SK-N-SH (cell line): ENCODE measurements at regions not wholly inside any gene's neighbourhood (a gene's known extent, or its start where the extent isn't known, plus 50 kb on each side); places are given as distances from the start of the nearest gene placed in this dataset.

Source experiments
- CTCF ChIA-PET: fragments of 300-600, 350-600 bp; formaldehyde crosslinking; extraction: SDS; loops from one replicate; lab custom pipeline; 2021; lab: Yijun Ruan, JAX
- POLR2A ChIA-PET: fragments of 350-600 bp; sonication (Branson Sonifier 250); formaldehyde crosslinking; extraction: SDS; loops from one replicate; lab custom pipeline; 2020; ENCODE audit warnings: antibody characterized with exemption, inconsistent platforms; lab: Yijun Ruan, JAX
- DNase-seq: peaks from one replicate; pipeline ENCODE4 v3.0.0; 2012
- H2AFZ ChIP-seq: fragments of 200-600 bp; sonication (generic); 2 replicates; pipeline ENCODE4 v1.8.1; 2016; ENCODE audit warnings: antibody characterized with exemption, mild to moderate bottlenecking, low read depth
- H3F3A ChIP-seq: fragments of 200-600 bp; sonication (generic); replicated peaks from 2 replicates; pipeline ENCODE3; 2016; ENCODE audit warnings: antibody characterized with exemption, mild to moderate bottlenecking; ENCODE audit not compliant: insufficient read depth
- H3K27ac ChIP-seq, 2 experiments: fragments of 200-500 bp in 1 of 2; fragments of 200-600 bp in 1 of 2; sonication (Bioruptor generic) in 1 of 2; sonication (generic), shearing (Covaris generic) in 1 of 2; 2 replicates each; pipeline versions ENCODE4 v1.5.1 to v1.6.1; 2014 to 2016; ENCODE audit warnings: low read depth in 2 of 2, inconsistent platforms in 1 of 2, low read length in 1 of 2, mild to moderate bottlenecking in 1 of 2, mixed read lengths in 1 of 2
- H3K27me3 ChIP-seq: fragments of 200-600 bp; sonication (generic), shearing (Covaris generic); 2 replicates; pipeline ENCODE4 v1.6.1; 2016; ENCODE audit warnings: mixed run types; ENCODE audit not compliant: insufficient read depth
- H3K36me3 ChIP-seq, 2 experiments: fragments of 200-500 bp in 1 of 2; fragments of 200-600 bp in 1 of 2; sonication (Bioruptor generic) in 1 of 2; sonication (generic) in 1 of 2; replicated peaks in 1 of 2; 2 replicates each; pipeline versions ENCODE3 to v1.5.1; 2014 to 2016; ENCODE audit warnings: low read length in 1 of 2, mild to moderate bottlenecking in 1 of 2; ENCODE audit not compliant: insufficient read depth in 2 of 2, control insufficient read depth in 1 of 2
- H3K4me1 ChIP-seq, 2 experiments: fragments of 200-500 bp in 1 of 2; fragments of 200-600 bp in 1 of 2; sonication (Bioruptor generic) in 1 of 2; sonication (generic), shearing (Covaris generic) in 1 of 2; 2 replicates each; pipeline versions ENCODE4 v1.5.1 to v1.6.1; 2014 to 2016; ENCODE audit warnings: low read depth in 1 of 2, low read length in 1 of 2, mixed run types in 1 of 2; ENCODE audit not compliant: insufficient read depth in 2 of 2, control insufficient read depth in 1 of 2
- H3K4me2 ChIP-seq: fragments of 200-600 bp; sonication (generic), shearing (Covaris generic); 2 replicates; pipeline ENCODE4 v1.6.1; 2017; ENCODE audit warnings: mixed run types
- H3K4me3 ChIP-seq, 2 experiments: fragments of 200-500 bp in 1 of 2; fragments of 200-600 bp in 1 of 2; sonication (Bioruptor generic) in 1 of 2; sonication (generic), shearing (Covaris generic) in 1 of 2; 2 replicates each; pipeline versions ENCODE4 v1.5.1 to v1.8.1; 2014 to 2016; ENCODE audit warnings: low read depth in 2 of 2, inconsistent platforms in 1 of 2, low read length in 1 of 2, mild to moderate bottlenecking in 1 of 2, mixed read lengths in 1 of 2, moderate library complexity in 1 of 2
- H3K79me2 ChIP-seq: fragments of 200-600 bp; sonication (generic); 2 replicates; pipeline ENCODE4 v1.8.1; 2017; ENCODE audit warnings: mild to moderate bottlenecking; ENCODE audit not compliant: insufficient read depth
- H3K9ac ChIP-seq: fragments of 200-600 bp; sonication (generic); 2 replicates; pipeline ENCODE4 v1.6.1; 2017; ENCODE audit warnings: mixed run types
- H3K9me2 ChIP-seq: fragments of 200-600 bp; sonication (generic); 2 replicates; pipeline ENCODE4 v1.6.1; 2017; ENCODE audit warnings: mixed run types
- H3K9me3 ChIP-seq: fragments of 200-600 bp; sonication (generic); 2 replicates; pipeline ENCODE4 v1.6.1; 2017; ENCODE audit warnings: mixed run types, mild to moderate bottlenecking, moderate library complexity
- H4K20me1 ChIP-seq: fragments of 200-600 bp; sonication (generic); 2 replicates; pipeline ENCODE4 v1.6.1; 2017; ENCODE audit warnings: mild to moderate bottlenecking, mixed run types; ENCODE audit not compliant: insufficient read depth
- CHD2 ChIP-seq: fragments of 150-350 bp; IDR thresholded peaks from 2 replicates; pipeline ENCODE4 v1.6.1; 2018; ENCODE audit warnings: low read length; ENCODE audit not compliant: partially characterized antibody
- EP300 ChIP-seq, 2 experiments: IDR thresholded peaks; 2 replicates each; pipeline versions ENCODE4 v1.4.0 to v1.6.1; 2012; ENCODE audit warnings: borderline replicate concordance in 1 of 2, low read depth in 1 of 2, low read length in 1 of 2
- FOSL2 ChIP-seq: IDR thresholded peaks from 2 replicates; pipeline ENCODE4 v1.4.0; 2012; ENCODE audit warnings: low read depth, mild to moderate bottlenecking, moderate library complexity, borderline replicate concordance
- FOXJ3 ChIP-seq: sonication (generic); formaldehyde crosslinking; IDR thresholded peaks from 2 replicates; pipeline ENCODE4 v1.5.1; 2020; ENCODE audit warnings: mild to moderate bottlenecking, missing genetic modification reagents
- NFIC ChIP-seq: IDR thresholded peaks from 2 replicates; pipeline ENCODE4 v1.4.0; 2012; ENCODE audit warnings: borderline replicate concordance
- RCOR1 ChIP-seq: fragments of 150-350 bp; IDR thresholded peaks from 2 replicates; pipeline ENCODE4 v1.6.1; 2017; ENCODE audit warnings: antibody characterized with exemption, low read length
- REST ChIP-seq: IDR thresholded peaks from 2 replicates; pipeline ENCODE4 v1.6.1; 2012; ENCODE audit warnings: mild to moderate bottlenecking, low read depth, low read length, moderate library complexity
- RFX5 ChIP-seq: IDR thresholded peaks from 2 replicates; pipeline ENCODE4 v1.6.1; 2012; ENCODE audit warnings: mild to moderate bottlenecking, improper control_type of control experiment, low read length
- RXRA ChIP-seq: IDR thresholded peaks from 2 replicates; pipeline ENCODE4 v1.4.0; 2012; ENCODE audit warnings: low read depth, mild to moderate bottlenecking, borderline replicate concordance
- SMC3 ChIP-seq: IDR thresholded peaks from 2 replicates; pipeline ENCODE4 v1.6.1; 2012; ENCODE audit warnings: low read depth, low read length, improper control_type of control experiment
- TAF1 ChIP-seq: IDR thresholded peaks from 2 replicates; pipeline ENCODE4 v1.6.1; 2012; ENCODE audit warnings: low read depth, mild to moderate bottlenecking, low read length, moderate library complexity, borderline replicate concordance
- TCF12 ChIP-seq: IDR thresholded peaks from 2 replicates; pipeline ENCODE4 v1.4.0; 2012
- WGBS: methylation state at CpG from one replicate; pipeline ENCODE4 v1.1.6; 2017; ENCODE audit warnings: low lambda C conversion rate; 5-methylcytosine and 5-hydroxymethylcytosine counted together
- TF ChIP-seq, protein P1 (sequence below): IDR thresholded peaks from 2 replicates; pipeline ENCODE4 v1.4.0; 2012; ENCODE audit warnings: low read depth

GRCh38 chr3:40876496-40876895, 322.8 kb upstream of the CTNNB1 start:
- H3K27me3 ChIP-seq: no peaks in the 10 kb centered on the region
- ChIA-PET CTCF (no interaction called here), POLR2A (no interaction called here)
- no peak overlapping the region for H2AFZ ChIP-seq
- H3K27ac ChIP-seq: no peak overlapping the region
- TF ChIP-seq TAF1: no peak
- WGBS: 49% methylated on average over 2 of the region's 2 CpGs
- H3K9me3 ChIP-seq: no peaks in the 10 kb centered on the region
- no peaks in the 10 kb centered on the region for H3K36me3 ChIP-seq
- no peak for DNase-seq
- no peaks in the 10 kb centered on the region for H3K79me2 ChIP-seq
- no peak overlapping the region for H3K4me3 ChIP-seq
- no peak overlapping the region for H3K9ac ChIP-seq
- no peaks in the 10 kb centered on the region; a peak in 1 of 4 replicates for H3K4me1 ChIP-seq
- H4K20me1 ChIP-seq: no peaks in the 10 kb centered on the region
- no peaks in the 10 kb centered on the region for H3F3A ChIP-seq
- no peak overlapping the region for H3K4me2 ChIP-seq
- H3K9me2 ChIP-seq: no peaks in the 10 kb centered on the region

DNA sequence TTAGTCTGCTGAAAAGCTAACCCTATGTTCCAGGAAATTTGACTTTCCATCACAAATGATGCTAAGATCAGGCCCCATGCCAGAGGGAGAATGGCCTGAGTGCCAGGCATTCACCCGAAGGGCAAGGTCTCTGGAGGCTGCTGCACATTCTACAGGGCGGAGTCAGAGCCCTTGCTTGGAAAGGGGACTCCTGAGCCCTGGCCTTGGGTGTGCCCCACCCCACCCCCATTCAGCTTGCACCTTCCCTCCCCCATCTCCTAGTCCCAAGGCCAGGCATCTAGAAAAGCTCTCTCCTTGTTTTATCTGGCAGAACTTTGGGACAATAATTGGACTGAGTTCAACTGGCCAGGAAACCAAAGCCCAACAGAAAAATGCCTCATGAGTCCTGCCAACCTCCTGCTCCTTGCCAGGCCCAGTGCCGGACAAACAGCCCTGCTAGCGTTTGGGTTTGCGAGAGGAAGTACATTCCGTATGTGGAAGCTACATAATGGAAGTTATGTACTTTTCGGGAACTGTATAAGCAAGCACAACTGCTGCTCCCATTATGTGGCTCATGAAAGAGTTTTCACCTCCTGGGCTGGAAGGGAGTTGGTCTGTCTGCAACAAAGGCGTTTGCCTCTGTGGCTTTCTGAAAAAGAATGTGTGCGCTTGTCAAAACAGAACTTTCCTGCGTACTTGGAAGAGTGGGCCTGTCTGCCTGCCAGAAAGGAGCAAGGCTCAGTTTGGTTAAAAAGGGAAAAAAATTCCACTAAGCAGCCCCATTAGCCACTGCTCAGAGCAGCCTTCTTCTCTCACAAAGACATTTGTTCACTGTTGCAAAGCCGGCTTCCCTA, 321.5 kb upstream of the CTNNB1 start:
- no peak overlapping the region for H2AFZ ChIP-seq
- no peaks in the 10 kb centered on the region for H3K27me3 ChIP-seq
- DNase-seq: no peak
- H3K27ac ChIP-seq: no peak overlapping the region
- no peaks in the 10 kb centered on the region for H3F3A ChIP-seq
- no peak overlapping the region for H3K9ac ChIP-seq
- no peak overlapping the region for H3K4me2 ChIP-seq
- no peaks in the 10 kb centered on the region for H4K20me1 ChIP-seq
- H3K9me3 ChIP-seq: no peaks in the 10 kb centered on the region
- 55% methylated on average over 11 of the region's 11 CpGs for WGBS
- POLR2A ChIA-PET: no interaction called here
- no peaks in the 10 kb centered on the region; a peak in 1 of 4 replicates for H3K4me1 ChIP-seq
- no peaks in the 10 kb centered on the region for H3K79me2 ChIP-seq
- CTCF ChIA-PET: no interaction called here
- H3K9me2 ChIP-seq: no peaks in the 10 kb centered on the region
- TF ChIP-seq SMC3 (no peak), REST (no peak), CHD2 (no peak), FOSL2 (no peak), FOXJ3 (no peak), NFIC (no peak), EP300 (IDR thresholded peaks at IDR 0.05; ENCODE audit: borderline replicate concordance in 1 of 2, low read depth in 1 of 2, low read length in 1 of 2) (no peak), RXRA (no peak), TCF12 (no peak), RCOR1 (no peak), TAF1 (no peak), RFX5 (no peak)
- TF ChIP-seq, protein P1, sequence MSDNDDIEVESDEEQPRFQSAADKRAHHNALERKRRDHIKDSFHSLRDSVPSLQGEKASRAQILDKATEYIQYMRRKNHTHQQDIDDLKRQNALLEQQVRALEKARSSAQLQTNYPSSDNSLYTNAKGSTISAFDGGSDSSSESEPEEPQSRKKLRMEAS: no peak
- no peak overlapping the region for H3K4me3 ChIP-seq
- H3K36me3 ChIP-seq: no peaks in the 10 kb centered on the region
